ENCODE measurements at regions not wholly inside any gene's neighbourhood (a gene's known extent, or its start where the extent isn't known, plus 50 kb on each side); places are given as distances from the start of the nearest gene placed in this dataset.

GRCh38 chr10:130652544-130652943 is 516.4 kb downstream of the GLRX3 start:
- no peaks in the 10 kb centered on the region for H3K4me1 ChIP-seq (ENCODE audit: control insufficient read depth, insufficient read depth, low read length)
- no peaks in the 10 kb centered on the region for H3K9me3 ChIP-seq (ENCODE audit: control insufficient read depth, insufficient read depth, low read depth, low read length)
- DNase-seq (ENCODE audit: low read depth, low spot score) = no peak
- ChIA-PET CTCF (no interaction called here), POLR2A (no interaction called here)
- H3K27ac ChIP-seq (ENCODE audit: low read length) = no peak overlapping the region
- in situ Hi-C loops (cut with HindIII; ENCODE audit: low pct_unique_long_range_greater_than_20kb, low sequenced_read_pairs) = no loop called here
- H3K27me3 ChIP-seq (ENCODE audit: control insufficient read depth, insufficient read depth, low read length) = no peaks in the 10 kb centered on the region
- no peak for ATAC-seq
- no peak overlapping the region for H3K4me3 ChIP-seq (ENCODE audit: low read depth in 2 of 2, low read length in 2 of 2)
- intact Hi-C loops (cut with micrococcal nuclease; ENCODE audit: unreplicated experiment) = no loop called here
- TF ChIP-seq POLR2AphosphoS5 (IDR thresholded peaks at IDR 0.05; ENCODE audit: low read depth, low read length) (no peak), SIN3A (IDR thresholded peaks at IDR 0.05; ENCODE audit: borderline replicate concordance, insufficient read depth, low read depth, low read length) (no peak), TCF7L2 (IDR thresholded peaks at IDR 0.05; ENCODE audit: low read depth, low read length) (no peak), REST (IDR thresholded peaks at IDR 0.05; ENCODE audit: insufficient read depth in 1 of 2, low read depth in 2 of 2, low read length in 1 of 2) (no peak), CTCF (IDR thresholded peaks at IDR 0.05) (no peak)
- BruUV-seq (replicated peaks) = no TSS peak
- no peaks in the 10 kb centered on the region for H3K36me3 ChIP-seq (ENCODE audit: control insufficient read depth, insufficient read depth, low read length)

GRCh38 chr10:130652964-130653578 is 516.9 kb downstream of the GLRX3 start:
- intact Hi-C loops (cut with micrococcal nuclease; ENCODE audit: unreplicated experiment) = no loop called here
- Histone ChIP-seq H3K4me1 (ENCODE audit: control insufficient read depth, insufficient read depth, low read length) (no peaks in the 10 kb centered on the region), H3K27me3 (ENCODE audit: control insufficient read depth, insufficient read depth, low read length) (no peaks in the 10 kb centered on the region), H3K27ac (ENCODE audit: low read length) (no peak overlapping the region), H3K9me3 (ENCODE audit: control insufficient read depth, insufficient read depth, low read depth, low read length) (no peaks in the 10 kb centered on the region), H3K4me3 (ENCODE audit: low read depth in 2 of 2, low read length in 2 of 2) (no peak overlapping the region), H3K36me3 (ENCODE audit: control insufficient read depth, insufficient read depth, low read length) (no peaks in the 10 kb centered on the region)
- in situ Hi-C loops (cut with HindIII; ENCODE audit: low pct_unique_long_range_greater_than_20kb, low sequenced_read_pairs) = no loop called here
- ChIA-PET POLR2A (no interaction called here), CTCF (no interaction called here)
- no peak for DNase-seq (ENCODE audit: low read depth, low spot score)
- no TSS peak for BruUV-seq (replicated peaks)
- ATAC-seq = no peak
- TF ChIP-seq CTCF (IDR thresholded peaks at IDR 0.05) = no peak
- no peak for TF ChIP-seq REST (IDR thresholded peaks at IDR 0.05; ENCODE audit: insufficient read depth in 1 of 2, low read depth in 2 of 2, low read length in 1 of 2)
- TF ChIP-seq POLR2AphosphoS5 (IDR thresholded peaks at IDR 0.05; ENCODE audit: low read depth, low read length) = no peak
- TF ChIP-seq SIN3A (IDR thresholded peaks at IDR 0.05; ENCODE audit: borderline replicate concordance, insufficient read depth, low read depth, low read length) = no peak
- TF ChIP-seq TCF7L2 (IDR thresholded peaks at IDR 0.05; ENCODE audit: low read depth, low read length) = no peak
